ENCODE measurements at regions not wholly inside any gene's neighbourhood (a gene's known extent, or its start where the extent isn't known, plus 50 kb on each side); places are given as distances from the start of the nearest gene placed in this dataset.

- TF ChIP-seq POLR2AphosphoS5 (IDR thresholded peaks at IDR 0.05; ENCODE audit: insufficient read depth, low read depth, low read length) (no peak), FOS (IDR thresholded peaks at IDR 0.05; ENCODE audit: borderline replicate concordance, insufficient read depth, low read length) (no peak), EZH2 (IDR thresholded peaks at IDR 0.05; ENCODE audit: borderline replicate concordance, low read depth, low read length, severe bottlenecking) (no peak), JUN (IDR thresholded peaks at IDR 0.05; ENCODE audit: borderline replicate concordance, insufficient read depth, insufficient read length, low read depth) (no peak)
- TF ChIP-seq, protein P1, sequence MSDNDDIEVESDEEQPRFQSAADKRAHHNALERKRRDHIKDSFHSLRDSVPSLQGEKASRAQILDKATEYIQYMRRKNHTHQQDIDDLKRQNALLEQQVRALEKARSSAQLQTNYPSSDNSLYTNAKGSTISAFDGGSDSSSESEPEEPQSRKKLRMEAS (IDR thresholded peaks at IDR 0.05; ENCODE audit: insufficient read depth, insufficient read length), result no peak
- FAIRE-seq (no peak), DNase-seq (ENCODE audit: low read depth, low spot score) (no peak)
- ChIA-PET POLR2A (no interaction called here), CTCF (no interaction called here)
- no peak overlapping the region for H3K27ac ChIP-seq (ENCODE audit: insufficient read depth, low read depth, low read length)
- dilution Hi-C loops (cut with MboI; ENCODE audit: extremely low pct_ligation_motif_present, low sequenced_read_pairs) (no loop called here), intact Hi-C loops (cut with micrococcal nuclease) (no loop called here)
- no peak overlapping the region for H2AFZ ChIP-seq (ENCODE audit: low read depth, low read length)
- no peak overlapping the region for H3K9ac ChIP-seq (replicated peaks; ENCODE audit: extremely low read depth, insufficient read depth, low read length)
- H3K4me2 ChIP-seq (ENCODE audit: insufficient read depth, low read length), result no peak overlapping the region
- no peaks in the 10 kb centered on the region for H3K79me2 ChIP-seq (ENCODE audit: control insufficient read depth, insufficient read depth, low read length)
- H3K4me3 ChIP-seq (replicated peaks in 1 of 3; ENCODE audit: insufficient read depth in 1 of 3, low read depth in 1 of 3, low read length in 3 of 3), result no peak overlapping the region
- no peaks in the 10 kb centered on the region for H3K27me3 ChIP-seq (ENCODE audit: control insufficient read depth in 2 of 2, insufficient read depth in 2 of 2, low read length in 2 of 2)
- no peaks in the 10 kb centered on the region for H3K9me3 ChIP-seq (replicated peaks; ENCODE audit: control insufficient read depth, insufficient read depth, low read length)
- H4K20me1 ChIP-seq (replicated peaks; ENCODE audit: control insufficient read depth, extremely low read depth, insufficient read depth, low read length), result no peaks in the 10 kb centered on the region
- no peaks in the 10 kb centered on the region for H3K4me1 ChIP-seq (ENCODE audit: control insufficient read depth, extremely low read depth, insufficient read depth, low read length)
- H3K36me3 ChIP-seq (ENCODE audit: control insufficient read depth in 2 of 2, extremely low read depth in 1 of 2, insufficient read depth in 2 of 2, low read length in 2 of 2), result no peaks in the 10 kb centered on the region
- no peaks in the 10 kb centered on the region for H3K9me1 ChIP-seq (replicated peaks; ENCODE audit: control insufficient read depth, extremely low read depth, insufficient read depth, low read length)
- BruUV-seq (replicated peaks), result no TSS peak
Measured at GRCh38 chr1:232263452-232263851, 366.5 kb downstream of the SIPA1L2 start.

DNA sequence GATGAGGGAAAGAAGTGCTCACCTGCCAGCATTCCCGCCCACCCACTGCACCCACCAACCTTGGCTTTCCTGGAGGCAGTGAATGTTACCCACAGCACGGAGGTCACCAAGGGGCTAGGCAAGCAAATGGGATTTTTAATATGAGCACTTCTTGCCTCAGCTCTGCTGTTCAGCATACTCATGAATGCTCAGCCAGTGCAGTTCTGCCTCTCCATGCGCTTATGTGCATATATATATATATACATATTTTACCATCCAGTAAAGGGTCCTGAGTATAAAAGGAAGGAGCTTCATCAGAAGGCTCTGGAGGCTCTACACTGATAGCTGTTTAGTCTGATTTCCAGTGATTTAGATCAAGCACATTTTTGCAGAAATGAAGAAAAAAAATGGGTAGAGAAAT is 366.9 kb downstream of the SIPA1L2 start:
- Histone ChIP-seq H3K36me3 (ENCODE audit: control insufficient read depth in 2 of 2, extremely low read depth in 1 of 2, insufficient read depth in 2 of 2, low read length in 2 of 2) (no peaks in the 10 kb centered on the region), H3K9ac (replicated peaks; ENCODE audit: extremely low read depth, insufficient read depth, low read length) (no peak overlapping the region), H4K20me1 (replicated peaks; ENCODE audit: control insufficient read depth, extremely low read depth, insufficient read depth, low read length) (no peaks in the 10 kb centered on the region), H3K27me3 (ENCODE audit: control insufficient read depth in 2 of 2, insufficient read depth in 2 of 2, low read length in 2 of 2) (no peaks in the 10 kb centered on the region), H3K79me2 (ENCODE audit: control insufficient read depth, insufficient read depth, low read length) (no peaks in the 10 kb centered on the region), H2AFZ (ENCODE audit: low read depth, low read length) (no peak overlapping the region), H3K4me3 (replicated peaks in 1 of 3; ENCODE audit: insufficient read depth in 1 of 3, low read depth in 1 of 3, low read length in 3 of 3) (no peak overlapping the region), H3K4me1 (ENCODE audit: control insufficient read depth, extremely low read depth, insufficient read depth, low read length) (no peaks in the 10 kb centered on the region), H3K4me2 (ENCODE audit: insufficient read depth, low read length) (no peak overlapping the region), H3K27ac (ENCODE audit: insufficient read depth, low read depth, low read length) (no peak overlapping the region), H3K9me3 (replicated peaks; ENCODE audit: control insufficient read depth, insufficient read depth, low read length) (no peaks in the 10 kb centered on the region), H3K9me1 (replicated peaks; ENCODE audit: control insufficient read depth, extremely low read depth, insufficient read depth, low read length) (no peaks in the 10 kb centered on the region)
- intact Hi-C loops (cut with micrococcal nuclease) (no loop called here), dilution Hi-C loops (cut with MboI; ENCODE audit: extremely low pct_ligation_motif_present, low sequenced_read_pairs) (no loop called here)
- no TSS peak for BruUV-seq (replicated peaks)
- no peak for DNase-seq (ENCODE audit: low read depth, low spot score)
- POLR2A ChIA-PET, result no interaction called here
- no peak for FAIRE-seq
- CTCF ChIA-PET, result no interaction called here
- TF ChIP-seq GATA2 (IDR thresholded peaks at IDR 0.05; ENCODE audit: insufficient read depth, insufficient read length, low read depth, low read length), result no peak
- TF ChIP-seq, protein P1 (IDR thresholded peaks at IDR 0.05; ENCODE audit: insufficient read depth, insufficient read length), result no peak
- no peak for TF ChIP-seq POLR2A (IDR thresholded peaks at IDR 0.05; ENCODE audit: low read depth, low read length)
- no peak for TF ChIP-seq JUN (IDR thresholded peaks at IDR 0.05; ENCODE audit: borderline replicate concordance, insufficient read depth, insufficient read length, low read depth)
- TF ChIP-seq MYC (IDR thresholded peaks at IDR 0.05; ENCODE audit: low read depth, low read length), result no peak
- no peak for TF ChIP-seq FOS (IDR thresholded peaks at IDR 0.05; ENCODE audit: borderline replicate concordance, insufficient read depth, low read length)
- no peak for TF ChIP-seq EZH2 (IDR thresholded peaks at IDR 0.05; ENCODE audit: borderline replicate concordance, low read depth, low read length, severe bottlenecking)
- TF ChIP-seq, protein P2, sequence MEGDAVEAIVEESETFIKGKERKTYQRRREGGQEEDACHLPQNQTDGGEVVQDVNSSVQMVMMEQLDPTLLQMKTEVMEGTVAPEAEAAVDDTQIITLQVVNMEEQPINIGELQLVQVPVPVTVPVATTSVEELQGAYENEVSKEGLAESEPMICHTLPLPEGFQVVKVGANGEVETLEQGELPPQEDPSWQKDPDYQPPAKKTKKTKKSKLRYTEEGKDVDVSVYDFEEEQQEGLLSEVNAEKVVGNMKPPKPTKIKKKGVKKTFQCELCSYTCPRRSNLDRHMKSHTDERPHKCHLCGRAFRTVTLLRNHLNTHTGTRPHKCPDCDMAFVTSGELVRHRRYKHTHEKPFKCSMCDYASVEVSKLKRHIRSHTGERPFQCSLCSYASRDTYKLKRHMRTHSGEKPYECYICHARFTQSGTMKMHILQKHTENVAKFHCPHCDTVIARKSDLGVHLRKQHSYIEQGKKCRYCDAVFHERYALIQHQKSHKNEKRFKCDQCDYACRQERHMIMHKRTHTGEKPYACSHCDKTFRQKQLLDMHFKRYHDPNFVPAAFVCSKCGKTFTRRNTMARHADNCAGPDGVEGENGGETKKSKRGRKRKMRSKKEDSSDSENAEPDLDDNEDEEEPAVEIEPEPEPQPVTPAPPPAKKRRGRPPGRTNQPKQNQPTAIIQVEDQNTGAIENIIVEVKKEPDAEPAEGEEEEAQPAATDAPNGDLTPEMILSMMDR (IDR thresholded peaks at IDR 0.05; ENCODE audit: extremely low read depth in 1 of 2, insufficient read depth in 1 of 2, low read depth in 1 of 2, low read length in 2 of 2), result no peak
- no peak for TF ChIP-seq POLR2AphosphoS5 (IDR thresholded peaks at IDR 0.05; ENCODE audit: insufficient read depth, low read depth, low read length)

Measured in endothelial cell of umbilical vein (primary cell).